Transverse colon (tissue), 4 donors: ENCODE measurements at regions not wholly inside any gene's neighbourhood (a gene's known extent, or its start where the extent isn't known, plus 50 kb on each side); places are given as distances from the start of the nearest gene placed in this dataset.

Source experiments
- DNase-seq: peaks from one replicate; pipeline ENCODE4 v3.0.0-alpha.2; 2019
- H3K27ac ChIP-seq, 4 donors: fragments of 200-600 bp; sonication (generic); 2 replicates each; pipeline ENCODE4 v1.5.1; 2016 to 2018; ENCODE audit warnings: inconsistent platforms in 4 of 4
- H3K27me3 ChIP-seq: fragments of 200-600 bp; sonication (generic); 2 replicates; pipeline ENCODE4 v1.5.1; 2017; ENCODE audit warnings: inconsistent platforms
- H3K36me3 ChIP-seq, 4 donors: fragments of 200-600 bp; sonication (generic); 2 replicates each; pipeline ENCODE4 v1.5.1; 2017 to 2019; ENCODE audit warnings: inconsistent platforms in 4 of 4
- H3K4me1 ChIP-seq, 4 donors: fragments of 200-600 bp; sonication (generic); 2 replicates each; pipeline ENCODE4 v1.5.1; 2017 to 2020; ENCODE audit warnings: inconsistent platforms in 4 of 4
- H3K4me3 ChIP-seq, 4 donors: fragments of 200-600 bp; sonication (generic); 1 replicate in 1 of 4; 2 replicates in 3 of 4; pipeline versions ENCODE4 v1.5.1 to v1.6.1; 2017 to 2019; ENCODE audit warnings: inconsistent platforms in 4 of 4
- H3K9me3 ChIP-seq, 2 donors: fragments of 200-600 bp; sonication (generic); 2 replicates each; pipeline ENCODE4 v1.5.1; 2017 to 2019; ENCODE audit warnings: inconsistent platforms in 2 of 2
- EP300 ChIP-seq: sonication (generic); formaldehyde crosslinking; IDR thresholded peaks from one replicate; pipeline ENCODE4 v1.6.1; 2017; ENCODE audit warnings: antibody characterized with exemption, low read depth
- POLR2A ChIP-seq: fragments of 450-650 bp; IDR thresholded peaks from one replicate; pipeline ENCODE4 v1.6.1; 2016; ENCODE audit warnings: antibody characterized with exemption, mild to moderate bottlenecking, moderate library complexity
- POLR2AphosphoS5 ChIP-seq, 3 donors: sonication (generic); formaldehyde crosslinking; IDR thresholded peaks; one replicate each; pipeline ENCODE4 v1.6.1; 2016; ENCODE audit warnings: antibody characterized with exemption in 3 of 3
- WGBS, 2 donors: methylation state at CpG; one replicate each; pipeline ENCODE4 v1.1.5; 2018; ENCODE audit warnings: low coverage in 1 of 2; 5-methylcytosine and 5-hydroxymethylcytosine counted together
- in situ Hi-C, 4 donors: fragments of 200-750 bp; cut with MboI; loops; one replicate each; pipeline versions ENCODE4 v1.15.0 to v1.15.1; 2017; ENCODE audit warnings: low sequenced_read_pairs in 3 of 4, low pct_ligation_motif_present in 1 of 4, low pct_unique_long_range_greater_than_20kb in 1 of 4
- intact Hi-C: fragments of 100-400 bp; cut with DNase I; formaldehyde crosslinking; loops from one replicate; pipeline ENCODE4 v1.15.1; 2023; ENCODE audit warnings: low total_unique reads
- TF ChIP-seq, protein P1 (sequence below), 5 experiments: fragments of 200-600 bp in 3 of 5; fragments of 450-650 bp in 2 of 5; sonication (generic) in 3 of 5; IDR thresholded peaks; 1 replicate in 2 of 5; 2 replicates in 3 of 5; pipeline ENCODE4 v1.5.1; 2016 to 2017; ENCODE audit warnings: antibody characterized with exemption in 5 of 5, inconsistent platforms in 3 of 5, mild to moderate bottlenecking in 2 of 5, moderate library complexity in 1 of 5

DNA sequence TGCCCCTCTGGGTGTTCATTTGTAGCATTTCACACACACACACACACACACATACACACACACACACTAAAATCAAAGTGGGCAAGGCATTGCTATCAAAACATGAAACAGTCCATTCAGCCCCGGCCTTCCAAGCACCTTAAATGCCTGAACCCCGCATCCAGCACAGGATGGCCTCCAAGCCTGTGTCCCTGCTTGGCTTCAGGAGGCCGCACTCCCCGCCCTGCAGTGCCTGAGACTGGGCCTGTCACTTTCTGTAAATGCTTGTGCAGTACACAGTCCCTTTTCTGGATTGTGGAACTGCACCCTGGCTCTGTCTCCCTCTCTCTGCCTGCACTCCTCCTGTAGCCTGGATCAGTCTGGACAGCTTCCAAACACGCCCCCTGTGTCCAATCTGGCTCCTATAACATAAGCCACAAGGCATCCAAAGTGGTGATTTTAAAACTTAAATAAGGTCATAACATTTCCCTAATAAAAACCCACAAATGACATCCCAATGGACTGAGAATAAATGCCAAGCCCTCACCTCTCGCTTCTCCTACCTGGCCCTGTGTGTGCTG lies 972.2 kb upstream of the TMEM132C start:
- Histone ChIP-seq H3K27ac (no peak overlapping the region), H3K27me3 (no peaks in the 10 kb centered on the region), H3K9me3 (no peaks in the 10 kb centered on the region), H3K4me1 (no peaks in the 10 kb centered on the region), H3K4me3 (no peak overlapping the region), H3K36me3 (no peaks in the 10 kb centered on the region)
- TF ChIP-seq POLR2A (no peak), POLR2AphosphoS5 (IDR thresholded peaks at IDR 0.05) (no peak), EP300 (no peak)
- TF ChIP-seq, protein P1, sequence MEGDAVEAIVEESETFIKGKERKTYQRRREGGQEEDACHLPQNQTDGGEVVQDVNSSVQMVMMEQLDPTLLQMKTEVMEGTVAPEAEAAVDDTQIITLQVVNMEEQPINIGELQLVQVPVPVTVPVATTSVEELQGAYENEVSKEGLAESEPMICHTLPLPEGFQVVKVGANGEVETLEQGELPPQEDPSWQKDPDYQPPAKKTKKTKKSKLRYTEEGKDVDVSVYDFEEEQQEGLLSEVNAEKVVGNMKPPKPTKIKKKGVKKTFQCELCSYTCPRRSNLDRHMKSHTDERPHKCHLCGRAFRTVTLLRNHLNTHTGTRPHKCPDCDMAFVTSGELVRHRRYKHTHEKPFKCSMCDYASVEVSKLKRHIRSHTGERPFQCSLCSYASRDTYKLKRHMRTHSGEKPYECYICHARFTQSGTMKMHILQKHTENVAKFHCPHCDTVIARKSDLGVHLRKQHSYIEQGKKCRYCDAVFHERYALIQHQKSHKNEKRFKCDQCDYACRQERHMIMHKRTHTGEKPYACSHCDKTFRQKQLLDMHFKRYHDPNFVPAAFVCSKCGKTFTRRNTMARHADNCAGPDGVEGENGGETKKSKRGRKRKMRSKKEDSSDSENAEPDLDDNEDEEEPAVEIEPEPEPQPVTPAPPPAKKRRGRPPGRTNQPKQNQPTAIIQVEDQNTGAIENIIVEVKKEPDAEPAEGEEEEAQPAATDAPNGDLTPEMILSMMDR (IDR thresholded peaks at IDR 0.05), result no peak
- WGBS, 2 donors, result 45 to 75% methylated on average over 2 to 6 of the region's 6 CpGs
- in situ Hi-C loops, result loop anchor here in 1 of 4 donors (10.0 kb wide), 1 partner anchor 190 kb away; no protein-coding TSS in a partner anchor
- intact Hi-C loops, result no loop called here
- no peak for DNase-seq

DNA sequence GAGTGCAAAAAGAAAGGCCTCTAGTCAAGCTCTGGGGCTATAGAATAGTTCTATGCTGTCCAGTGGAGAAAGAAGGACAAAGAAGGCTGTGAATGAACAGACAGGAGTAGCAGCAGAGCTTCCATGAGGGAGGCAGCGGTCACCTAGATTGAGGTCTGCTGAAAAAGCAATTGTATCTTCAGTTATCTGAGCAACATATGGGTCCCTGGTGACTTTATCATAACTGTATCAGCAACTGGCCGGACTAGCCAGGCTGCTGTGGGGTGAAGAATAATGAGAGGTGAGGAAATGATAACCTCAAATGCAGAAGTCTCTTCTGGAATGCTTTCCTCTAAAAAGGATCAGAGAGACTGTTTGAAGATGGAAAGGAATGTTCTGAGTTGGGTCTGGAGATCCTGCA lies 971.3 kb upstream of the TMEM132C start:
- no peak for DNase-seq
- Histone ChIP-seq H3K27me3 (no peaks in the 10 kb centered on the region), H3K9me3 (no peaks in the 10 kb centered on the region), H3K36me3 (no peaks in the 10 kb centered on the region), H3K4me1 (no peaks in the 10 kb centered on the region), H3K27ac (no peak overlapping the region), H3K4me3 (no peak overlapping the region)
- WGBS, 2 donors, result 79 to 90% methylated on average over 2 of the region's 2 CpGs
- in situ Hi-C loops (loop anchor here in 1 of 4 donors (10.0 kb wide), 1 partner anchor 191 kb away; no protein-coding TSS in a partner anchor), intact Hi-C loops (no loop called here)
- TF ChIP-seq EP300, result no peak
- TF ChIP-seq, protein P1 (IDR thresholded peaks at IDR 0.05), result no peak
- TF ChIP-seq POLR2AphosphoS5 (IDR thresholded peaks at IDR 0.05), result no peak
- no peak for TF ChIP-seq POLR2A

DNA sequence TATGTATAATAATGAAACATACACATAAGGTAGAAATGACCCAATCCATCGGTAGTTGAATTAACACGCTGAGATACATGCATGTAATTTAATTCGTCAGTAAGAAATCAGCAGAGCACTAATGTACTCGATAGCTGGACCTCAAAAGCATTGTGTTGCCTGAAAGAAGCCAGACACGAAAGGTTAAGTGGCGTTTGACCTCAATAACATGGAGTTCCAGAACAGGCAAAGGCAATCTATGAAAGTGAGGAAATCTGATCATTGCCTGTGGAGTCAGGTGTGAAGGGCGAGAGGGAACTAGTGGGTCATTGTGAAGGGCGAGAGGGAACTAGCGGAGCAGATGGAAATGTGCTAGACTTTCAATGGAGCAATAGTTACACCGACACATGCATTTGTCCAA lies 970.4 kb upstream of the TMEM132C start:
- no peaks in the 10 kb centered on the region for H3K9me3 ChIP-seq
- intact Hi-C loops, result no loop called here
- H3K27me3 ChIP-seq, result no peaks in the 10 kb centered on the region
- WGBS, 2 donors, result 69% methylated on average over 9 to 10 of the region's 10 CpGs
- H3K4me1 ChIP-seq, result no peaks in the 10 kb centered on the region
- H3K4me3 ChIP-seq, result no peak overlapping the region
- H3K36me3 ChIP-seq, result no peaks in the 10 kb centered on the region
- no peak for DNase-seq
- TF ChIP-seq, protein P1 (IDR thresholded peaks at IDR 0.05), result no peak
- TF ChIP-seq EP300, result no peak
- TF ChIP-seq POLR2A, result no peak
- TF ChIP-seq POLR2AphosphoS5 (IDR thresholded peaks at IDR 0.05), result no peak
- in situ Hi-C loops, result loop anchor here in 1 of 4 donors (10.0 kb wide), 1 partner anchor 192 kb away; no protein-coding TSS in a partner anchor
- no peak overlapping the region for H3K27ac ChIP-seq

DNA sequence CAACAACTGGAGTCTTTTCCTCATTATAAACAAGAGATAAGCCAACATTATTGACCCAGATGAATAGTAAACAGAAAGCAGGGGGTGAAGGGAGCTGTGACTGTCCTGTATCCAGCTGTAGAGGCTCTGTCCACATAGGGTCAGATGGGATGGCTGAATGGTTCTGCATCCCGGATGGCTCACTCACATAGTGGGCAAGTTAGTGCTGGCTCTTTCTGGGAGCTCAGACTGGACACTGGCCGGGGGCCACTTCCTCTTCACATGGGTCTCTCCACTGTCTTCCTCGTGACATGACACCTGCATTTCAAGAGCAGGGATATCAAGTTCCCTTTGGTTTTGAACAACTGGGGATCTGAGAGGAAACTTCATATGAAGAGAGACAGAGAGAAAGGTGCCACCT lies 969.6 kb upstream of the TMEM132C start:
- Histone ChIP-seq H3K9me3 (no peaks in the 10 kb centered on the region), H3K4me3 (no peak overlapping the region), H3K27ac (no peak overlapping the region), H3K27me3 (no peaks in the 10 kb centered on the region), H3K4me1 (no peaks in the 10 kb centered on the region), H3K36me3 (no peaks in the 10 kb centered on the region)
- no peak for DNase-seq
- WGBS, 2 donors, result 75% methylated on average over 3 of the region's 3 CpGs; no CpG with 5 or more reads in 1 of the 2 donors
- intact Hi-C loops (no loop called here), in situ Hi-C loops (loop anchor here in 1 of 4 donors (10.0 kb wide), 1 partner anchor 193 kb away; no protein-coding TSS in a partner anchor)
- TF ChIP-seq EP300 (no peak), POLR2AphosphoS5 (IDR thresholded peaks at IDR 0.05) (no peak), POLR2A (no peak)
- TF ChIP-seq, protein P1 (IDR thresholded peaks at IDR 0.05), result no peak
